Small intestine (tissue), 7 donors: ENCODE measurements at regions not wholly inside any gene's neighbourhood (a gene's known extent, or its start where the extent isn't known, plus 50 kb on each side); places are given as distances from the start of the nearest gene placed in this dataset.
"Not testable (repeated sequence)": the region's sequence is repeated elsewhere in the genome, so short reads cannot be mapped to it uniquely, and the experiment has no call there.

Source experiments
- DNase-seq, 2 donors: peaks; one replicate each; pipeline versions ENCODE4 v3.0.0 to v3.0.0-alpha.2; 2013
- FAIRE-seq: peaks from 2 replicates; lab custom pipeline; 2012; peaks lifted over from hg19 to GRCh38; lab: Jason Lieb, UNC
- H3K27ac ChIP-seq, 3 donors: one replicate each; pipeline ENCODE4 v1.5.1; 2013; ENCODE audit warnings: low read length in 2 of 3, mild to moderate bottlenecking in 2 of 3, control low read depth in 1 of 3, inconsistent platforms in 1 of 3, low read depth in 1 of 3, moderate library complexity in 1 of 3
- H3K27me3 ChIP-seq, 3 donors: one replicate each; pipeline ENCODE4 v1.6.1; 2013; ENCODE audit warnings: low read length in 3 of 3, inconsistent platforms in 1 of 3; ENCODE audit not compliant: control insufficient read depth in 3 of 3, insufficient read depth in 3 of 3
- H3K36me3 ChIP-seq, 3 donors: one replicate each; pipeline ENCODE4 v1.6.1; 2013; ENCODE audit warnings: low read length in 3 of 3, inconsistent platforms in 1 of 3, low read depth in 1 of 3, mild to moderate bottlenecking in 1 of 3, moderate library complexity in 1 of 3; ENCODE audit not compliant: control insufficient read depth in 3 of 3, insufficient read depth in 2 of 3
- H3K4me1 ChIP-seq, 3 donors: one replicate each; pipeline ENCODE4 v1.6.1; 2013; ENCODE audit warnings: low read length in 2 of 3, inconsistent platforms in 1 of 3, low read depth in 1 of 3, mild to moderate bottlenecking in 1 of 3, moderate library complexity in 1 of 3; ENCODE audit not compliant: control insufficient read depth in 3 of 3, insufficient read depth in 2 of 3
- H3K4me3 ChIP-seq, 3 donors: one replicate each; pipeline ENCODE4 v1.5.1; 2013; ENCODE audit warnings: low read length in 3 of 3, control low read depth in 1 of 3, inconsistent platforms in 1 of 3, low read depth in 1 of 3, mild to moderate bottlenecking in 1 of 3, moderate library complexity in 1 of 3
- H3K9me3 ChIP-seq, 2 donors: one replicate each; pipeline ENCODE4 v1.6.1; 2013; ENCODE audit warnings: low read depth in 1 of 2, low read length in 1 of 2; ENCODE audit not compliant: control insufficient read depth in 2 of 2, insufficient read depth in 1 of 2
- WGBS, 3 donors: extraction: QIAGEN DNeasy Blood & Tissue Kit; methylation state at CpG; one replicate each; pipeline ENCODE4 v1.1.7; 2013; 5-methylcytosine and 5-hydroxymethylcytosine counted together
- donor health status: healthy with polysubstance abuse.
- donor health status: control.
- donor health status: control.
- donor health status: Bipolar disorder and iron deficiency.
- donor health status: healthy.

GRCh38 chr5:99378443-99378842 lies 449.6 kb upstream of the CHD1 start:
- no peaks in the 10 kb centered on the region for H3K4me1 ChIP-seq
- no peak overlapping the region for H3K27ac ChIP-seq
- H3K36me3 ChIP-seq = no peaks in the 10 kb centered on the region
- WGBS, 3 donors = 47 to 55% (median 51%) methylated on average over 2 of the region's 2 CpGs
- DNase-seq (no peak), FAIRE-seq (no peak)
- H3K27me3 ChIP-seq = no peaks in the 10 kb centered on the region
- H3K9me3 ChIP-seq = peaks cover 0 to 3% of the 10 kb centered on the region in 2 donors
- H3K4me3 ChIP-seq = no peak overlapping the region

DNA sequence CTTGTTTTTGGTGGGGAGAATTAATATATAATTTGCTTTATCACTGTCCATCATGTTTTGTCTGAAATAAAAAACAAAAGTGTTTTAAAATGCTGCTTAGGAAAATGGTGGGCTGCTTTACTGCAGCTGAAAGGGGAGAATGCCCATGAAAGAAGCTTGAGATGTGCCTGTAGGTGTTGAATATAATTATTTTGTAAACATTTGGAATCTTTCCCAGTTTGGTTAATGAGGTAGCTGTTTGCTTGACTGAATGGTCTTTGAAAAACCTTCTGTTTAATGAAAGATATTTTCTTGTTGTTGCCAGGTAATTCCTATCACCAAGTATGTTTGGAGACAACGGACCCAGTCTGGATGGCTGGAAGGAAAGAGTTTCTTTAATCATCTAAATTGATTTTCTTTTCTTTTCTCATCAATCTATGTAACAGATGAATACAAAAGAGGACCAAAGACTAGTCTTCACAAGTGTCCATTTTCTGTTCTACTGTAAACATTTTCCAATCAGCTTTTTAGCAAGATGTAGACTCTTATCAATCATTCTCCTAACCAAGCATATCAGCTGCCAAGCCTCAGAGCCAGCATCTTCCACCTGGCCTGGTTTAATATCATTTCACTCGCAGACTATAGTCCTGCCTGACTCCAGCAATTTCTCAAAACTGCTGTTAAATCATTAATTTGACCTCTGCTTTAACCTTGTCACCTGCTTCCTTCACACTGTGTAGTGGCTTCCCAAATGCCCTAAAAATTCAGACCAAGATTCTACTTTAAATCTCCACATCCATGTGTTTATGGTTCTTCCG lies 441.2 kb upstream of the CHD1 start:
- no peaks in the 10 kb centered on the region for H3K27me3 ChIP-seq
- no peaks in the 10 kb centered on the region for H3K36me3 ChIP-seq
- H3K4me1 ChIP-seq = no peaks in the 10 kb centered on the region
- no peak for DNase-seq
- H3K27ac ChIP-seq = no peak overlapping the region
- no peak for FAIRE-seq
- no peaks in the 10 kb centered on the region for H3K9me3 ChIP-seq
- 23 to 42% (median 33%) methylated on average over 3 of the region's 3 CpGs for WGBS, 3 donors
- H3K4me3 ChIP-seq = no peak overlapping the region

GRCh38 chr5:99368726-99369125 lies 439.9 kb upstream of the CHD1 start:
- H3K27me3 ChIP-seq = no peaks in the 10 kb centered on the region
- H3K4me1 ChIP-seq = no peaks in the 10 kb centered on the region
- WGBS, 3 donors = 47 to 59% (median 53%) methylated on average over 2 of the region's 2 CpGs
- no peaks in the 10 kb centered on the region for H3K9me3 ChIP-seq
- no peaks in the 10 kb centered on the region for H3K36me3 ChIP-seq
- H3K4me3 ChIP-seq = no peak overlapping the region
- FAIRE-seq (no peak), DNase-seq (no peak)
- no peak overlapping the region for H3K27ac ChIP-seq

- no peak for DNase-seq
- Histone ChIP-seq H3K4me3 (no peak overlapping the region), H3K36me3 (no peaks in the 10 kb centered on the region), H3K27ac (no peak overlapping the region), H3K9me3 (peaks cover 0 to 19% of the 10 kb centered on the region in 2 donors), H3K4me1 (no peaks in the 10 kb centered on the region), H3K27me3 (no peaks in the 10 kb centered on the region)
- FAIRE-seq = no peak
These were observed 427.1 kb upstream of the CHD1 start for GRCh38 chr5:99355881-99356280.

- FAIRE-seq = no peak
- WGBS, 3 donors = 58 to 67% (median 60%) methylated on average over 2 of the region's 2 CpGs
These were observed 421.0 kb upstream of the CHD1 start for GRCh38 chr5:99349787-99350186.

GRCh38 chr5:99348597-99348996 lies 419.8 kb upstream of the CHD1 start:
- FAIRE-seq = no peak

More at GRCh38 chr5:99349787-99350186, 421.0 kb upstream of the CHD1 start:
- DNase-seq = no peak
- H3K27me3 ChIP-seq = no peaks in the 10 kb centered on the region
- H3K4me1 ChIP-seq = no peaks in the 10 kb centered on the region
- no peak overlapping the region for H3K4me3 ChIP-seq
- no peaks in the 10 kb centered on the region for H3K36me3 ChIP-seq
- H3K9me3 ChIP-seq = peaks cover 0 to 19% of the 10 kb centered on the region in 2 donors
- H3K27ac ChIP-seq = no peak overlapping the region

DNA sequence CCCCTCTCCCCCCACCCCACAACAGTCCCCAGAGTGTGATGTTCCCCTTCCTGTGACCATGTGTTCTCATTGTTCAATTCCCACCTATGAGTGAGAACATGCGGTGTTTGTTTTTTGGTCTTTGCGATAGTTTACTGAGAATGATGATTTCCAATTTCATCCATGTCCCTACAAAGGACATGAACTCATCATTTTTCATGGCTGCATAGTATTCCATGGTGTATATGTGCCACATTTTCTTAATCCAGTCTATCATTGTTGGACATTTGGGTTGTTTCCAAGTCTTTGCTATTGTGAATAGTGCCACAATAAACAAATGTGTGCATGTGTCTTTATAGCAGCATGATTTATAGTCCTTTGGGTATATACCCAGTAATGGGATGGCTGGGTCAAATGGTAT lies 411.0 kb upstream of the CHD1 start:
- DNase-seq, H3K4me1 ChIP-seq, H3K27ac ChIP-seq, H3K36me3 ChIP-seq, FAIRE-seq, H3K4me3 ChIP-seq, H3K27me3 ChIP-seq, H3K9me3 ChIP-seq: not testable (repeated sequence)
- 96 to 100% (median 100%) methylated on average over 2 of the region's 2 CpGs for WGBS, 3 donors

More at GRCh38 chr5:99348597-99348996, 419.8 kb upstream of the CHD1 start:
- Histone ChIP-seq H3K4me3 (no peak overlapping the region), H3K4me1 (no peaks in the 10 kb centered on the region), H3K27ac (no peak overlapping the region), H3K36me3 (no peaks in the 10 kb centered on the region), H3K27me3 (no peaks in the 10 kb centered on the region), H3K9me3 (peaks cover 0 to 16% of the 10 kb centered on the region in 2 donors)
- 74 to 81% (median 80%) methylated on average over 4 of the region's 4 CpGs for WGBS, 3 donors
- no peak for DNase-seq

GRCh38 chr5:99334936-99335335 lies 406.1 kb upstream of the CHD1 start:
- DNase-seq = no peak
- WGBS, 3 donors = 73 to 88% (median 76%) methylated on average over 2 of the region's 2 CpGs
- no peaks in the 10 kb centered on the region for H3K36me3 ChIP-seq
- H3K9me3 ChIP-seq = peaks cover 0 to 4% of the 10 kb centered on the region in 2 donors
- H3K4me1 ChIP-seq = no peaks in the 10 kb centered on the region
- no peak overlapping the region for H3K27ac ChIP-seq
- H3K27me3 ChIP-seq = no peaks in the 10 kb centered on the region
- no peak overlapping the region for H3K4me3 ChIP-seq
- no peak for FAIRE-seq

DNA sequence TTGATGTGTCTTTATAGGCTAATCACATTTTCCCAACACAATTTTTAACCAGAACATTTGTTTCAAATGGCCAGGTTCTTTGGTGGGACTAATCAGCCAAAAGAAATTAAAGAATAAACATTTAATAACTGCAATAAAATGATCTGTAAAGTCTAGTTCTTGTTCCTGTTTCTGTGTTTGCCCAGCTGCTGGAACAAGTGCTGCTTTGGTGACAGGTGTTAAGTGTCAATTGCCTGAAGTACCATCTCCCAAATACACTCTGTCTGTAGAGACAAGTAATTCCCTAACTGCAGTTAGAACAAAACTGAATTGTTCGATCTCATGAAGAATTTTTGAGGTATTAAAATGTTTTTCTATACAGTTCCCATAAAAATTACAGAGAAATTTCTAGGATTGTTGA lies 402.3 kb upstream of the CHD1 start:
- Histone ChIP-seq H3K4me3 (no peak overlapping the region), H3K9me3 (peaks cover 0 to 4% of the 10 kb centered on the region in 2 donors), H3K27ac (no peak overlapping the region), H3K36me3 (no peaks in the 10 kb centered on the region), H3K4me1 (no peaks in the 10 kb centered on the region), H3K27me3 (no peaks in the 10 kb centered on the region)
- 45 to 56% (median 48%) methylated on average over 1 of the region's 1 CpG for WGBS, 3 donors
- no peak for DNase-seq
- no peak for FAIRE-seq
